ENCODE measurements at regions not wholly inside any gene's neighbourhood (a gene's known extent, or its start where the extent isn't known, plus 50 kb on each side); places are given as distances from the start of the nearest gene placed in this dataset.

DNA sequence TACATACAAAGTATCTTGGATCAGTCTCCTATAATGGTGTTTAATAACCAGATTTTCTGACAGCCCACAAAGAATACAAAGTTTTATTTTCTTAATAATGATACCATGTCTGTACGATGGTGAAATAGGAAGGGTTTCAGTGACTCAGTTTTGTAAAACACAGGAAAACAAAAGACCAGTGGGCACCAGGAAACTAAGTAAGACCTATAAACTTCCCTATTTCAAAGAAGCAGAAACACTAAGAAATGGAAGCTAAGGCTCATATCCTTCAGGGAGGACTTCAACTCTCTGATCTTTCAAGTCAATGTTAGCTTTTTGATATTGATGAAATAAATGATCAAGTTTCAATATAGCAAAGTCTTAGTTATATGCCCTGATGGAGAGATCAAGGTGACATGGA, 196.0 kb downstream of the DUSP6 start:
- Histone ChIP-seq H2AFZ (ENCODE audit: low read length) (no peak overlapping the region), H3K27ac (ENCODE audit: low read depth, low read length, poor library complexity, severe bottlenecking) (no peak overlapping the region), H3K4me1 (ENCODE audit: insufficient read depth, low read length, poor library complexity, severe bottlenecking) (no peaks in the 10 kb centered on the region), H3K4me2 (ENCODE audit: low read length) (no peak overlapping the region), H3K4me3 (ENCODE audit: low read depth, low read length, poor library complexity, severe bottlenecking) (no peak overlapping the region), H3K9me2 (ENCODE audit: insufficient read depth, low read length) (no peaks in the 10 kb centered on the region), H4K20me1 (ENCODE audit: insufficient read depth, low read length) (no peaks in the 10 kb centered on the region), H3K9me3 (ENCODE audit: low read length) (no peaks in the 10 kb centered on the region), H3K36me3 (ENCODE audit: insufficient read depth, low read length) (no peaks in the 10 kb centered on the region), H3K79me2 (ENCODE audit: insufficient read depth, low read depth, low read length) (no peaks in the 10 kb centered on the region)
- POLR2A ChIA-PET: interaction anchor here (0.6 to 1.0 kb wide), 2 partner anchors 73 to 294 kb away, joined by 3 to 4 read pairs; no protein-coding TSS in a partner anchor
- TF ChIP-seq EZH2phosphoT487 (IDR thresholded peaks at IDR 0.05; ENCODE audit: borderline replicate concordance, low read depth, low read length) (no peak), CTCF (conservative IDR thresholded peaks at IDR 0.05; ENCODE audit: low read length) (no peak)
- intact Hi-C loops (cut with micrococcal nuclease; ENCODE audit: unreplicated experiment): no loop called here
- DNase-seq (ENCODE audit: low spot score): no peak
- CTCF ChIA-PET (ENCODE audit: unreplicated experiment): no interaction called here
- BruUV-seq (replicated peaks): no TSS peak

- CTCF ChIA-PET (ENCODE audit: unreplicated experiment): no interaction called here
- intact Hi-C loops (cut with micrococcal nuclease; ENCODE audit: unreplicated experiment): no loop called here
- Histone ChIP-seq H3K27ac (ENCODE audit: low read depth, low read length, poor library complexity, severe bottlenecking) (no peak overlapping the region), H3K4me1 (ENCODE audit: insufficient read depth, low read length, poor library complexity, severe bottlenecking) (no peaks in the 10 kb centered on the region), H3K36me3 (ENCODE audit: insufficient read depth, low read length) (no peaks in the 10 kb centered on the region), H4K20me1 (ENCODE audit: insufficient read depth, low read length) (no peaks in the 10 kb centered on the region), H3K9me2 (ENCODE audit: insufficient read depth, low read length) (no peaks in the 10 kb centered on the region), H2AFZ (ENCODE audit: low read length) (no peak overlapping the region), H3K79me2 (ENCODE audit: insufficient read depth, low read depth, low read length) (no peaks in the 10 kb centered on the region), H3K4me2 (ENCODE audit: low read length) (no peak overlapping the region), H3K4me3 (ENCODE audit: low read depth, low read length, poor library complexity, severe bottlenecking) (no peak overlapping the region), H3K9me3 (ENCODE audit: low read length) (no peaks in the 10 kb centered on the region)
- DNase-seq (ENCODE audit: low spot score): no peak
- no TSS peak for BruUV-seq (replicated peaks)
- POLR2A ChIA-PET: interaction anchor here (0.6 kb wide), 1 partner anchor 74 kb away, joined by 4 read pairs; no protein-coding TSS in a partner anchor
- no peak for TF ChIP-seq CTCF (conservative IDR thresholded peaks at IDR 0.05; ENCODE audit: low read length)
- no peak for TF ChIP-seq EZH2phosphoT487 (IDR thresholded peaks at IDR 0.05; ENCODE audit: borderline replicate concordance, low read depth, low read length)
Observed at GRCh38 chr12:89155826-89156225, 196.5 kb downstream of the DUSP6 start.

GRCh38 chr12:89154743-89155499, 197.4 kb downstream of the DUSP6 start:
- intact Hi-C loops (cut with micrococcal nuclease; ENCODE audit: unreplicated experiment): no loop called here
- CTCF ChIA-PET (ENCODE audit: unreplicated experiment): no interaction called here
- Histone ChIP-seq H4K20me1 (ENCODE audit: insufficient read depth, low read length) (no peaks in the 10 kb centered on the region), H3K9me3 (ENCODE audit: low read length) (no peaks in the 10 kb centered on the region), H3K4me2 (ENCODE audit: low read length) (no peak overlapping the region), H2AFZ (ENCODE audit: low read length) (no peak overlapping the region), H3K27ac (ENCODE audit: low read depth, low read length, poor library complexity, severe bottlenecking) (no peak overlapping the region), H3K79me2 (ENCODE audit: insufficient read depth, low read depth, low read length) (no peaks in the 10 kb centered on the region), H3K9me2 (ENCODE audit: insufficient read depth, low read length) (no peaks in the 10 kb centered on the region), H3K4me3 (ENCODE audit: low read depth, low read length, poor library complexity, severe bottlenecking) (no peak overlapping the region), H3K36me3 (ENCODE audit: insufficient read depth, low read length) (no peaks in the 10 kb centered on the region), H3K4me1 (ENCODE audit: insufficient read depth, low read length, poor library complexity, severe bottlenecking) (no peaks in the 10 kb centered on the region)
- no peak for DNase-seq (ENCODE audit: low spot score)
- no TSS peak for BruUV-seq (replicated peaks)
- TF ChIP-seq EZH2phosphoT487 (IDR thresholded peaks at IDR 0.05; ENCODE audit: borderline replicate concordance, low read depth, low read length): no peak
- no peak for TF ChIP-seq CTCF (conservative IDR thresholded peaks at IDR 0.05; ENCODE audit: low read length)
- POLR2A ChIA-PET: no interaction called here
